Right lobe of liver (tissue), 4 donors: ENCODE measurements at regions not wholly inside any gene's neighbourhood (a gene's known extent, or its start where the extent isn't known, plus 50 kb on each side); places are given as distances from the start of the nearest gene placed in this dataset.

Experiments used
- CTCF ChIP-seq, 4 donors: fragments of 200-600 bp in 3 of 4; fragments of 450-650 bp in 1 of 4; IDR thresholded peaks; one replicate each; pipeline versions ENCODE4 v1.5.1 to v1.8.0; 2016 to 2022; ENCODE audit warnings: antibody characterized with exemption in 4 of 4, mild to moderate bottlenecking in 2 of 4
- POLR2A ChIP-seq: fragments of 450-650 bp; IDR thresholded peaks from one replicate; pipeline ENCODE4 v1.6.1; 2017; ENCODE audit warnings: antibody characterized with exemption, mild to moderate bottlenecking
- donor health status: DM: no; HTN: no; CAD: no.
- donor health status: DM: no; HTN: no; CAD: no.
- donor health status: DM: no; HTN: yes; CAD: no.

- TF ChIP-seq CTCF (IDR thresholded peaks at IDR 0.05) (no peak), POLR2A (no peak)
These were observed 543.3 kb upstream of the UBE2E2 start for GRCh38 chr3:22659651-22660475.
